HepG2 (cell line): ENCODE measurements at regions not wholly inside any gene's neighbourhood (a gene's known extent, or its start where the extent isn't known, plus 50 kb on each side); places are given as distances from the start of the nearest gene placed in this dataset.

Source experiments
- ATAC-seq: fragments of 200-7000 bp; cut with Tn5 transposase; 3 replicates; pipeline ENCODE4 v1.9.1; 2020; ENCODE audit warnings: mild to moderate bottlenecking, moderate library complexity
- BruUV-seq: library from RNA; stranded (reverse); fragments of 400-500 nt; replicated peaks from 2 replicates; lab custom pipeline; 2021; lab: Mats Ljungman, UMichigan
- CTCF ChIA-PET: fragments of 300-600 bp; formaldehyde crosslinking; extraction: SDS; loops from one replicate; lab custom pipeline; 2021; ENCODE audit warnings: low total read pairs, inconsistent platforms, low intra/inter-chr PET ratio; lab: Yijun Ruan, JAX
- POLR2A ChIA-PET: fragments of 350-600 bp; sonication (Branson Sonifier 250); formaldehyde crosslinking; loops from one replicate; lab custom pipeline; 2020; ENCODE audit warnings: antibody characterized with exemption, inconsistent platforms; lab: Yijun Ruan, JAX
- DNase-seq: peaks from one replicate; pipeline ENCODE4 v3.0.0-alpha.2; 2015; ENCODE audit warnings: low spot score
- FAIRE-seq: peaks from 3 replicates; lab custom pipeline; 2011; peaks lifted over from hg19 to GRCh38; lab: Jason Lieb, UNC
- H2AFZ ChIP-seq: one replicate; pipeline ENCODE4 v1.6.1; 2011; ENCODE audit warnings: low read length, inconsistent platforms
- H3K27ac ChIP-seq: fragments of 300-600 bp; 3 replicates; pipeline ENCODE4 v1.8.0; 2011; ENCODE audit warnings: mixed run types, mild to moderate bottlenecking, mixed read lengths, low read length, inconsistent platforms; ENCODE audit not compliant: insufficient read depth; ENCODE audit errors: extremely low read length
- H3K27me3 ChIP-seq, 2 experiments: fragments of 200-600 bp in 1 of 2; 2 replicates in 1 of 2; 3 replicates in 1 of 2; pipeline versions ENCODE4 v1.6.0 to v1.8.0; 2011; ENCODE audit warnings: low read length in 2 of 2, mild to moderate bottlenecking in 2 of 2, moderate library complexity in 2 of 2, inconsistent platforms in 1 of 2; ENCODE audit not compliant: insufficient read depth in 2 of 2, control insufficient read depth in 1 of 2
- H3K36me3 ChIP-seq, 2 experiments: fragments of 200-600 bp in 1 of 2; replicated peaks in 1 of 2; 2 replicates in 1 of 2; 3 replicates in 1 of 2; pipeline versions ENCODE4 v1.5.1 to v1.8.0; 2011; ENCODE audit warnings: low read length in 2 of 2, inconsistent platforms in 1 of 2; ENCODE audit not compliant: insufficient read depth in 2 of 2, control insufficient read depth in 1 of 2
- H3K4me1 ChIP-seq: 2 replicates; pipeline ENCODE4 v1.5.1; 2012; ENCODE audit warnings: low read length, inconsistent platforms; ENCODE audit not compliant: insufficient read depth
- H3K4me2 ChIP-seq: 2 replicates; pipeline ENCODE4 v1.6.0; 2011; ENCODE audit warnings: low read depth, low read length, inconsistent platforms
- H3K4me3 ChIP-seq, 3 experiments: fragments of 200-600 bp in 1 of 3; sonication (generic), shearing (Covaris generic) in 1 of 3; replicated peaks in 1 of 3; 2 replicates each; pipeline ENCODE4 v1.5.1; 2011 to 2016; ENCODE audit warnings: low read length in 3 of 3, inconsistent platforms in 2 of 3, low read depth in 2 of 3, mild to moderate bottlenecking in 2 of 3, control low read depth in 1 of 3, mixed read lengths in 1 of 3; ENCODE audit not compliant: insufficient read depth in 1 of 3
- H3K79me2 ChIP-seq: one replicate; pipeline ENCODE4 v1.6.1; 2011; ENCODE audit warnings: low read length, inconsistent platforms; ENCODE audit not compliant: insufficient read depth
- H3K9ac ChIP-seq: 2 replicates; pipeline ENCODE4 v1.6.0; 2011; ENCODE audit warnings: mild to moderate bottlenecking, low read depth, low read length, inconsistent platforms; ENCODE audit not compliant: insufficient read depth
- H3K9me3 ChIP-seq: 2 replicates; pipeline ENCODE4 v1.5.1; 2012; ENCODE audit warnings: mild to moderate bottlenecking, low read length
- H4K20me1 ChIP-seq: 2 replicates; pipeline ENCODE4 v1.6.0; 2011; ENCODE audit warnings: inconsistent platforms, mild to moderate bottlenecking, low read length, moderate library complexity; ENCODE audit not compliant: insufficient read depth
- ARID2 ChIP-seq: sonication (generic); formaldehyde crosslinking; IDR thresholded peaks from 2 replicates; pipeline ENCODE4 v1.8.1; 2022; ENCODE audit warnings: mild to moderate bottlenecking, missing genetic modification reagents, borderline replicate concordance
- CHCHD3 ChIP-seq: sonication (generic); formaldehyde crosslinking; IDR thresholded peaks from 2 replicates; pipeline ENCODE4 v1.8.0; 2022; ENCODE audit warnings: mild to moderate bottlenecking, missing genetic modification reagents, moderate library complexity
- KAT8 ChIP-seq: IDR thresholded peaks from 2 replicates; pipeline ENCODE4 v1.6.1; 2016; ENCODE audit warnings: missing genetic modification reagents, missing compliant biosample characterization
- NCOA5 ChIP-seq: sonication (generic); formaldehyde crosslinking; IDR thresholded peaks from 2 replicates; pipeline ENCODE4 v1.4.0; 2020; ENCODE audit warnings: missing genetic modification reagents
- PRDM15 ChIP-seq: sonication (generic); formaldehyde crosslinking; IDR thresholded peaks from 2 replicates; pipeline ENCODE4 v1.4.0; 2020; ENCODE audit warnings: missing genetic modification reagents
- SUZ12 ChIP-seq: fragments of 150-350 bp; IDR thresholded peaks from 2 replicates; pipeline ENCODE4 v1.6.1; 2014; ENCODE audit warnings: low read depth, low read length
- U2AF1 ChIP-seq: fragments of 200-400 bp; formaldehyde crosslinking; optimal IDR thresholded peaks from 2 replicates; pipeline ENCODE3; 2017; ENCODE audit warnings: mild to moderate bottlenecking, low read depth, low read length
- ZNF207 ChIP-seq: fragments of 450-650 bp; IDR thresholded peaks from 2 replicates; pipeline ENCODE4 v1.6.1; 2016; ENCODE audit warnings: antibody characterized with exemption, borderline replicate concordance
- ZSCAN25 ChIP-seq: sonication (generic); formaldehyde crosslinking; IDR thresholded peaks from 2 replicates; pipeline ENCODE4 v1.8.0; 2022; ENCODE audit warnings: mild to moderate bottlenecking, missing genetic modification reagents
- WGBS: methylation state at CpG from one replicate; pipeline ENCODE4 v1.1.6; 2017; ENCODE audit warnings: low lambda C conversion rate; 5-methylcytosine and 5-hydroxymethylcytosine counted together
- in situ Hi-C: cut with HindIII; loops from 2 replicates; pipeline ENCODE4 v1.10.0; 2017; ENCODE audit warnings: low pct_unique_long_range_greater_than_20kb; ENCODE audit not compliant: extremely low pct_ligation_motif_present
- intact Hi-C: fragments of 100-400 bp; cut with micrococcal nuclease; formaldehyde crosslinking; loops from one replicate; pipeline ENCODE4 v1.10.0; 2022; ENCODE audit not compliant: unreplicated experiment

GRCh38 chr14:31955936-31956579 is 121.0 kb upstream of the ARHGAP5 start:
- 31% methylated on average over 5 of the region's 5 CpGs for WGBS
- H3K4me2 ChIP-seq: no peak overlapping the region
- no peaks in the 10 kb centered on the region; a peak in 1 of 5 replicates for H3K27me3 ChIP-seq
- H3K79me2 ChIP-seq: no peaks in the 10 kb centered on the region
- no peak for ATAC-seq
- intact Hi-C loops (no loop called here), in situ Hi-C loops (no loop called here)
- CTCF ChIA-PET: no interaction called here
- no peak overlapping the region for H3K4me3 ChIP-seq
- H3K36me3 ChIP-seq: no peaks in the 10 kb centered on the region
- H4K20me1 ChIP-seq: no peaks in the 10 kb centered on the region
- POLR2A ChIA-PET: no interaction called here
- DNase-seq: no peak
- no peak overlapping the region for H3K27ac ChIP-seq
- BruUV-seq: no TSS peak
- no peak overlapping the region for H3K9ac ChIP-seq
- no peak overlapping the region for H2AFZ ChIP-seq
- peaks cover 10% of the 10 kb centered on the region for H3K4me1 ChIP-seq
- no peak for FAIRE-seq
- TF ChIP-seq PRDM15 (CRISPR knock-in tag) (no peak), CHCHD3 (no peak), ARID2 (CRISPR knock-in tag) (no peak), ZNF207 (no peak), KAT8 (no peak), NCOA5 (no peak), SUZ12 (no peak), ZSCAN25 (CRISPR knock-in tag) (no peak), U2AF1 (no peak)
- no peaks in the 10 kb centered on the region for H3K9me3 ChIP-seq
